ENCODE measurements at regions not wholly inside any gene's neighbourhood (a gene's known extent, or its start where the extent isn't known, plus 50 kb on each side); places are given as distances from the start of the nearest gene placed in this dataset.
A peak's percentile ranks its signal among the peaks of the same experiment; 100 is the strongest.

DNA sequence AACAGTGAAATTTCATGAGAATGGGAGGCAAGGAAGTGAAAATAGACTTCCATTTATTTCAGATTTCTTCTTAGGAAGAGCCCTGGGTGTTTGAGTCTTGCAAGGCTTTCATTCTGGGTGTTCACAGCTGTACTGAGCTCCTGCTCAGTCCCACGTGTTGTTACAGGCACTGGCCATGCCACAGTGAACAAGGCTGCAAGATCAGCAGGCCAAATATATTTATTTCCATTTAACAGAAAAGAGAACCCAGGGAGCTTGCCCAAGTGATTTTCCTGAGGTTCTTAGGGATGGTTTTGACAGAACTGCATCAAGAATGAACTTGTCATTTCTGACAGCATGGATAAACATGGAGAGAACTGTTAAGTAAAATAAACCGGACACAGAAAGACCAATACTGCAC, 54.5 kb upstream of the CD36 start:
- H3K9me3 ChIP-seq (ENCODE audit: control insufficient read depth in 4 of 4, insufficient read depth in 3 of 4, low read length in 3 of 4), result no peaks in the 10 kb centered on the region
- H3K27me3 ChIP-seq (ENCODE audit: control insufficient read depth in 3 of 3, insufficient read depth in 3 of 3, low read length in 2 of 3), result no peaks in the 10 kb centered on the region
- WGBS, 2 donors, result 46 to 69% methylated on average over 2 of the region's 2 CpGs
- TF ChIP-seq, protein P1, sequence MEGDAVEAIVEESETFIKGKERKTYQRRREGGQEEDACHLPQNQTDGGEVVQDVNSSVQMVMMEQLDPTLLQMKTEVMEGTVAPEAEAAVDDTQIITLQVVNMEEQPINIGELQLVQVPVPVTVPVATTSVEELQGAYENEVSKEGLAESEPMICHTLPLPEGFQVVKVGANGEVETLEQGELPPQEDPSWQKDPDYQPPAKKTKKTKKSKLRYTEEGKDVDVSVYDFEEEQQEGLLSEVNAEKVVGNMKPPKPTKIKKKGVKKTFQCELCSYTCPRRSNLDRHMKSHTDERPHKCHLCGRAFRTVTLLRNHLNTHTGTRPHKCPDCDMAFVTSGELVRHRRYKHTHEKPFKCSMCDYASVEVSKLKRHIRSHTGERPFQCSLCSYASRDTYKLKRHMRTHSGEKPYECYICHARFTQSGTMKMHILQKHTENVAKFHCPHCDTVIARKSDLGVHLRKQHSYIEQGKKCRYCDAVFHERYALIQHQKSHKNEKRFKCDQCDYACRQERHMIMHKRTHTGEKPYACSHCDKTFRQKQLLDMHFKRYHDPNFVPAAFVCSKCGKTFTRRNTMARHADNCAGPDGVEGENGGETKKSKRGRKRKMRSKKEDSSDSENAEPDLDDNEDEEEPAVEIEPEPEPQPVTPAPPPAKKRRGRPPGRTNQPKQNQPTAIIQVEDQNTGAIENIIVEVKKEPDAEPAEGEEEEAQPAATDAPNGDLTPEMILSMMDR (IDR thresholded peaks at IDR 0.05; ENCODE audit: control extremely low read depth, extremely low read depth), result no peak
- peaks cover 0 to 11% (median 0%) of the 10 kb centered on the region in 5 donors for H3K4me1 ChIP-seq (ENCODE audit: control insufficient read depth in 5 of 5, insufficient read depth in 5 of 5, low read length in 5 of 5)
- ATAC-seq (ENCODE audit: insufficient read depth, low FRiP score) (no peak), DNase-seq (no peak)
- H3K27ac ChIP-seq (ENCODE audit: low read depth in 1 of 2, low read length in 1 of 2), result peak overlapping the region in 1 of 2 donors; percentile 74
- no peaks in the 10 kb centered on the region for H3K36me3 ChIP-seq (ENCODE audit: control insufficient read depth in 4 of 4, insufficient read depth in 4 of 4, low read length in 4 of 4)
- no peak overlapping the region for H3K4me3 ChIP-seq
- no peak overlapping the region for H3K9ac ChIP-seq (ENCODE audit: insufficient read depth in 1 of 2, low read length in 2 of 2)

DNA sequence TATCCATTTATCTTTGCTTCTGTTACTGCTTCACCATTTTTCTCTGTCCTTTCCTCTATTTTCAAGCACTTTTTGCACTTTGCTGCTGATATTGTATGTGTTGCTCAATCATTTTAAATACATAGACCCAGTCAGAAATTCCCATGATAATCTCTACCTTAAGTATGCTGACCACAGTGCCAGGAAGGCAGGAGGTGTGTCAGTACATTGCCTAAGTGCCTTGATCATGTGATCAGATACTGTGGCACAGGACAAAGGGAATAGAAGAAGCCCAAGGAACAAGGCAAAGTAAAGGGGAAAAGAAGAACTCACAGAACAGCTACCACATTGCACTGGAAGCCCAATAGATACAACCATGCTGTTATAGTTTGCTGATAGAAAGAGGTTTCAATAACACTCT, 53.7 kb upstream of the CD36 start:
- DNase-seq, result no peak
- peak; percentile 47 for ATAC-seq (ENCODE audit: insufficient read depth, low FRiP score)
- peak overlapping the region in 1 of 2 donors; percentile 62 for H3K27ac ChIP-seq (ENCODE audit: low read depth in 1 of 2, low read length in 1 of 2)

DNA sequence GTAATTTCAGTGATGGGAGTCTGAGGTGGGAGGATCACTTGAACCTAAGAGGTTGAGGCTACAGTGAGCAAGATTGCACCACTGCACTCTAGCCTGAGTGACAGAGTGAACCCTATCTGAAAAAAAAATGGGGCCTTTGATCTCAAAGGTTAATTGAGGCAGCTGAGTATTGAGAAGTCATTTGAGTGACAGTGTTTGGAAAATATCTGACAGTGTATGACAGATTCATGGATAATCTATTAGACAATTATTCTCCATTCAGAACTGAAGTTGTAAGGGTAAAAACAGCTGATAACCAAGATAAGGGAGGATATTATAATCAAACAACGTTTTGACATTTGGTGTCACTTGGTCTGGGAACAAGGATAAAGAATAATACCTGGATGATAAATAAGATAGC, 50.9 kb upstream of the CD36 start:
- no peaks in the 10 kb centered on the region for H3K36me3 ChIP-seq (ENCODE audit: control insufficient read depth in 4 of 4, insufficient read depth in 4 of 4, low read length in 4 of 4)
- WGBS, 2 donors, result 54 to 55% methylated on average over 1 of the region's 1 CpG
- H3K27ac ChIP-seq (ENCODE audit: low read depth in 1 of 2, low read length in 1 of 2), result no peak overlapping the region
- TF ChIP-seq, protein P1 (IDR thresholded peaks at IDR 0.05; ENCODE audit: control extremely low read depth, extremely low read depth), result no peak
- DNase-seq (no peak), ATAC-seq (ENCODE audit: insufficient read depth, low FRiP score) (no peak)
- no peak overlapping the region for H3K9ac ChIP-seq (ENCODE audit: insufficient read depth in 1 of 2, low read length in 2 of 2)
- no peak overlapping the region for H3K4me3 ChIP-seq
- H3K4me1 ChIP-seq (ENCODE audit: control insufficient read depth in 5 of 5, insufficient read depth in 5 of 5, low read length in 5 of 5), result peaks cover 0 to 11% (median 0%) of the 10 kb centered on the region in 5 donors
- H3K9me3 ChIP-seq (ENCODE audit: control insufficient read depth in 4 of 4, insufficient read depth in 3 of 4, low read length in 3 of 4), result no peaks in the 10 kb centered on the region
- no peaks in the 10 kb centered on the region for H3K27me3 ChIP-seq (ENCODE audit: control insufficient read depth in 3 of 3, insufficient read depth in 3 of 3, low read length in 2 of 3)

More for the DNA sequence above, 53.7 kb upstream of the CD36 start:
- TF ChIP-seq, protein P1 (IDR thresholded peaks at IDR 0.05; ENCODE audit: control extremely low read depth, extremely low read depth), result no peak
- Histone ChIP-seq H3K36me3 (ENCODE audit: control insufficient read depth in 4 of 4, insufficient read depth in 4 of 4, low read length in 4 of 4) (no peaks in the 10 kb centered on the region), H3K9ac (ENCODE audit: insufficient read depth in 1 of 2, low read length in 2 of 2) (no peak overlapping the region), H3K27me3 (ENCODE audit: control insufficient read depth in 3 of 3, insufficient read depth in 3 of 3, low read length in 2 of 3) (no peaks in the 10 kb centered on the region), H3K4me1 (ENCODE audit: control insufficient read depth in 5 of 5, insufficient read depth in 5 of 5, low read length in 5 of 5) (peaks cover 0 to 11% (median 0%) of the 10 kb centered on the region in 5 donors), H3K9me3 (ENCODE audit: control insufficient read depth in 4 of 4, insufficient read depth in 3 of 4, low read length in 3 of 4) (no peaks in the 10 kb centered on the region), H3K4me3 (no peak overlapping the region)

DNA sequence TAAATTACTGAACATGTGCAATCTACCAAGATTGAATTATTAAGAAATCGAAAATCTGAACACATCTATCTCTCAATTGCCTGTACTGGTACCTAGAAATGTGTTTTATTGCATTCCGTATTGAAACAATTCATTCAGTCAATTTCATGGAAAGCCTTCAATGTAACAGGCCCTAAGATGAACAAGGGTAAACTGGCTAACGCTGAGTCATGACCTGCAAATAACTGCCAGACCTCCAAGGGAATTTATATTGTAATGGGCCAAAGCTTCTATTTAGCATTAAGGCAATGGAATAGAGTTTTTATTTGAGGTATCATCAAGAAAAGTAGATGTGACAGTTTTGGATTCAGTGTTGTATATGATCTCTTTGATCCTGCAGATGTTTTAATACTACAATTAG, 49.9 kb upstream of the CD36 start:
- WGBS, 2 donors, result 86 to 89% methylated on average over 3 of the region's 3 CpGs
- H3K36me3 ChIP-seq (ENCODE audit: control insufficient read depth in 4 of 4, insufficient read depth in 4 of 4, low read length in 4 of 4), result no peaks in the 10 kb centered on the region
- no peak for ATAC-seq (ENCODE audit: insufficient read depth, low FRiP score)

More for the DNA sequence above, 49.9 kb upstream of the CD36 start:
- Histone ChIP-seq H3K9ac (ENCODE audit: insufficient read depth in 1 of 2, low read length in 2 of 2) (no peak overlapping the region), H3K4me3 (no peak overlapping the region), H3K9me3 (ENCODE audit: control insufficient read depth in 4 of 4, insufficient read depth in 3 of 4, low read length in 3 of 4) (no peaks in the 10 kb centered on the region), H3K27me3 (ENCODE audit: control insufficient read depth in 3 of 3, insufficient read depth in 3 of 3, low read length in 2 of 3) (no peaks in the 10 kb centered on the region), H3K4me1 (ENCODE audit: control insufficient read depth in 5 of 5, insufficient read depth in 5 of 5, low read length in 5 of 5) (peaks cover 0 to 7% (median 0%) of the 10 kb centered on the region in 5 donors), H3K27ac (ENCODE audit: low read depth in 1 of 2, low read length in 1 of 2) (peak overlapping the region in 1 of 2 donors; percentile 53)
- TF ChIP-seq, protein P1 (IDR thresholded peaks at IDR 0.05; ENCODE audit: control extremely low read depth, extremely low read depth), result no peak
- no peak for DNase-seq

Measured in lung (tissue), 11 donors.